Neural progenitor cell (in vitro differentiated cells): ENCODE measurements at regions not wholly inside any gene's neighbourhood (a gene's known extent, or its start where the extent isn't known, plus 50 kb on each side); places are given as distances from the start of the nearest gene placed in this dataset.

Experiments used
- CTCF ChIP-seq: fragments of 200-600 bp; sonication (generic); IDR thresholded peaks from 2 replicates; pipeline ENCODE4 v1.5.1; 2017; ENCODE audit warnings: antibody characterized with exemption, mild to moderate bottlenecking
- EZH2 ChIP-seq: fragments of 200-600 bp; sonication (generic); IDR thresholded peaks from 2 replicates; pipeline ENCODE4 v1.6.1; 2017; ENCODE audit warnings: antibody characterized with exemption, mild to moderate bottlenecking, moderate library complexity
- EZH2phosphoT487 ChIP-seq: fragments of 200-600 bp; sonication (generic); IDR thresholded peaks from 2 replicates; pipeline ENCODE4 v1.6.1; 2017; ENCODE audit warnings: antibody characterized with exemption

DNA sequence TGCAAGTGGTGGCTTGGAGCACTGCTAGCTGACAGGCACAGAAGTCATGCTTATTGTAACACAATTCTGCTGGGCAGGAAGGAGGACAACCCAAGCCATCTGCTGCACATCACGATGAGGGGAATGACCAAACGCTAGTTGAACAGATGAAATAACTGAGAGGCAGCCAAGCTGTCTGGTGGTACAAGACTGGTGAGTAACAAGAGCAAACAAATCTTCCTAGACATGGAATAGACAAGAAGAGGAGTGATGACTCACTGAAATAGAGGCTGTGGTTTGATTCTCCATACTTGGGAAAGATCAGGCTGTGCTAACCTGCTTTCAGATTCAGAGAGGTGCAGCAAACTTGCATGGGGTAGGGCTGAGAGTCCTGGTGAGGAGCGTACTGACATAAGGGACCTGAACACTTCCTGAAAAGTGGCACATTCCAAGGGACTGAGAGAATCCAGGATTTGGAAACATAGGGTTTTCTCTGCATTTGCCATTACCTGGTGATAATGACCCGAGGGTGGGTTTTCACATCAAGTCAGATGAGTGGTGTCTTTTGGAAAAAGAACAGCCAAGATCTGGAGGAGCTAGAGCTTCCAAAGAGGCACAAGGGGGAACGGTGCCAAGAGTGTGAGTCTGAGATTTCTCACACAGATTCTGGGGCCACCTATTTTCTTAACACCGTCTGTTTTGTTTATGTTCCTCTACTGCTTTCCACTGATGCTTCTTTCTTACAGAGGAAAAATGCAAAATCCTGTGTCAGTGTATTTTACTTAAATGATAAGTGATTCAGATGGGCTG, 60.0 kb downstream of the PRL start:
- TF ChIP-seq CTCF (no peak), EZH2phosphoT487 (no peak), EZH2 (no peak)
